NCI-H2107 (cell line): ENCODE measurements at regions not wholly inside any gene's neighbourhood (a gene's known extent, or its start where the extent isn't known, plus 50 kb on each side); places are given as distances from the start of the nearest gene placed in this dataset.
"Not testable (repeated sequence)": the region's sequence is repeated elsewhere in the genome, so short reads cannot be mapped to it uniquely, and the experiment has no call there.

Source experiments
- DNase-seq: peaks from one replicate; lab custom pipeline; 2025; lab: John Stamatoyannopoulos, UW

DNA sequence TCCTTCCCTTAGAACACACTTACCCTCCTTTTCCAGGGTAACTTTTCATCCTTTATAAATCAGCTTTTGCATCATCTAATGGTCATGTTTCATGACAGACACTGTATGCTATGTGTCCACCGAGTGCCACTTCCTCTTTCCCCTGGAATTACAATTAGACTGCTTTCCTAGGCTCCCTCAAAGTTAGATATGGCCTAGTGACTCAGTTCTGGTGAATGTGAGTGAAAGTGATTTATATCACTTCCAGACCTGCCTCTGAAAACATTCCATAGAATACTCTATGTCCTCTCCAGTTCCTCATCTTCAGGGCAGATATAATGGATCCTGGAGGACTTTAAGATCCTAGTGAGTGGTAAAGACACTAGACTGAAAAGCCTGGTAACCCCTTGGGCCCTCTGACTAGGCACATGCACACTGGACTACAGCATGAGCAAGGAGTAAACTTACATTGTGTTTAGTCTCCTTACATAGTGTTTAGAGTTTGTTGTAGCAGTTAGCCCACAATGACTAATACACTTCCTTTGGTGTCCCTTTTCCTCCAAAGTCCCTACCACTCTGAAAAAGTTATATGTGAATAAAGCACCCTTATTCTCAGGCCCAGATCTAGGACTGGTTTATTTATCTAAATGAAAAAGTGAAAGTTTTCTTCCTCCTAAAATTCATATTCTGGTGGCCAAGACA is 59.3 kb downstream of the GPR88 start:
- no peak for DNase-seq

GRCh38 chr1:100597784-100598183 is 59.8 kb downstream of the GPR88 start:
- no peak for DNase-seq

- DNase-seq, result not testable (repeated sequence)
Measured at GRCh38 chr1:100600377-100600776, 62.4 kb downstream of the GPR88 start.

DNA sequence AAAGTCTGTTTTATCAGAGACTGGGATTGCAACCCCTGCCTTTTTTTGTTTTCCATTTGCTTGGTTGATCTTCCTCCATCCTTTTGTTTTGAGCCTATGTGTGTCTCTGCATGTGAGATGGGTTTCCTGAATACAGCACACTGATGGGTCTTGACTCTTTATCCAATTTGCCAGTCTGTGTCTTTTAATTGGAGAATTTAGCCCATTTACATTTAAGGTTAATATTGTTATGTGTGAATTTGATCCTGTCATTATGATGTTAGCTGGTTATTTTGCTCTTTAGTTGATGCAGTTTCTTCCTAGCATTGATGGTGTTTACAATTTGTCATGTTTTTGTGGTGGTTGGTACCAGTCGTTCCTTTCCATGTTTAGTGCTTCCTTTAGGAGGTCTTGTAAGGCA is 64.1 kb downstream of the GPR88 start:
- not testable (repeated sequence) for DNase-seq

DNA sequence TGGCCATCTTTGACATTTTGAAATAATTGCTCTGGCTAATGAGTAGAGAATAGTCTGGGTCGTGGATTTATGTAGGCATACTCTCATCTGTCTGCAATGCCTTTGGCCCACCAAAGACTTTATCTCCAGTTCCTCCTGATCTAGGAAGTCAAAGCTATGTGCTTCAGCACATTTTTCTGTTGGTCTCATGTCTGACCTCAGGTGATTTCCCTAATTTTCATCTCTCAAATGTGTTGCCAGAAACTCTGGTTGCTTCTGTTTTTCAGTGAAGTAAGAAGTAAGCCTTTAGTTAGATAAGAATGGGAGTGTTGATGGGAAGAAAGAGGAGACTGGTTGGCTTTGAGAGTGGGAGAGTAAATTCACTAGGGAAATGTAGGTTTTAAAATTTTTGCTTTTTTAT is 66.4 kb downstream of the GPR88 start:
- DNase-seq, result no peak

GRCh38 chr1:100606438-100606837 is 68.5 kb downstream of the GPR88 start:
- peak; percentile 19 for DNase-seq

- no peak for DNase-seq
Measured at GRCh38 chr1:100607628-100608240, 69.8 kb downstream of the GPR88 start.

GRCh38 chr1:100609849-100610248 is 71.9 kb downstream of the GPR88 start:
- no peak for DNase-seq

GRCh38 chr1:100611086-100611485 is 73.1 kb downstream of the GPR88 start:
- no peak for DNase-seq

DNA sequence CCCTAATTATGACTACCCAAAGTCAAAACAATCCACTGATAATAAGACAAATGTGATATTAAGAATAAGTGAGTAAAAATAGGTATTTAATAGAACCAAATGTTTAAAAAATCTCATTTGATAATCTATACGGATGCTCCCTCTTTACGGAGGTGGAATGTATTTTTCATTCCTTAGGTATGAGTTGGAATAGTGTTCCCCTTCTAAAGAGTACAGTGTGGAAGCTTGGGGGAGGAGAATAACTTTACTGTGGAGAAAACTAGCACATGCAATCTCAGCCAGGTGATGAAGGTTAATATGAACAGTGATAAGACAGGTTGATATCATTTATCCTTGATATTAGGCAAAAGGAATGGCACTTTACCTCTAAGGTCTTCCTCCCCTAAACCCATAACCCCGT is 74.6 kb downstream of the GPR88 start:
- no peak for DNase-seq

DNA sequence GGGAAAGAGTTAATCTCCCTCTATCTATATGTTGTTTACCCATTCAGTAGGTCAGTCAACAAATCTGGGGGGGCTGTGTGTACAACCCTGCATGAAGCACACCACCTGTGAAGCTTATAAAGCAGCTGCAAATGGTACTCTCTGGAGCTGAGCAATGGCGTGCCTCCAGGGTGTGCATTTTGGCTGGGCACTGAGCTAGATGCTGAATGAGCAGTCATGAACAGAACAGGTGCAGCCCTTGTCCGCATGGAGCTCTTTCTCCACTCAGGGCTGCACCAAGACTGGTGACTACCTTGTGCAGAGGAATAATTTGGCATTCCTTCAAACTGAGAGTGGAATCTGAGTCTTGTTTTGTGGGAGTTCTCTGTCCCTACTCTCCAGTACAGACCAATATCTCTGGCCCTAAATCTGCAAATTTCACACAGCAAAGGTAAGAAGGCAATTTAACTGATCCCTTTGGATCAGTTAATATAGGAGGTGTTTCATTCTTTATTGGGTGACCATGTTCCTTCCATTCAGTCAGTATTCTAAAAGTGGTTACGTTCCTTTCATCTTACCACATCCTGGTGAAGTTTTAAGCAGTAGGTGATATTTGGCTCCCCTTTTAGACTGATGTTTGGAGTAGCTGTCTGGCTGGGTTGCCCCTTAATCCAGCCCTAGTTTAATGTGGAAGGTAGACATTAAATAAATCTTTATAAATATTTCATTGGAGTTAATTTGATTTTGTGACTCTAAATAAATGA is 76.0 kb downstream of the GPR88 start:
- no peak for DNase-seq

DNA sequence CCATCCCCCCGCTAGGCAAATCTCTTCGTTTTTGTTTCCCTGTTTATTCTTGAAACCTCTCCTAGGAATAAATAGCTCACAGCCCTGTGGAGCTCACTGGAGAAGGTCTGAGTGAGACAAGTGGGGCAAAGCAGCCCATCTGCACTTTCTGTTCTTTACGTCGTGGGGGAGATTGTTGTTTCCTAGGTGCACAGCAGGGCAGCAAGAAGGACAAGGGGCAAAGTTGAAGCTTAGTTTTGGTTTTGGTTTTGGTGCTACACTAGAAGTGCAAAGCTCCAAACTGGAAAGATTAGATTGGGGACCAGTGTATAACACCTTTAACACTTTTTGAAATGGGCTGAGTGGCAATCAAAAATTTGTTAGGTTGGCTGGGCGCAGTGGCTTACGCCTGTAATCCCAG is 76.6 kb downstream of the GPR88 start:
- DNase-seq, result no peak

GRCh38 chr1:100615686-100616085 is 77.7 kb downstream of the GPR88 start:
- no peak for DNase-seq

- no peak for DNase-seq
Measured at GRCh38 chr1:100616121-100616621, 78.2 kb downstream of the GPR88 start.

- no peak for DNase-seq
Measured at GRCh38 chr1:100622037-100622436, 84.1 kb downstream of the GPR88 start.

GRCh38 chr1:100622506-100622905 is 84.6 kb downstream of the GPR88 start:
- DNase-seq, result no peak

DNA sequence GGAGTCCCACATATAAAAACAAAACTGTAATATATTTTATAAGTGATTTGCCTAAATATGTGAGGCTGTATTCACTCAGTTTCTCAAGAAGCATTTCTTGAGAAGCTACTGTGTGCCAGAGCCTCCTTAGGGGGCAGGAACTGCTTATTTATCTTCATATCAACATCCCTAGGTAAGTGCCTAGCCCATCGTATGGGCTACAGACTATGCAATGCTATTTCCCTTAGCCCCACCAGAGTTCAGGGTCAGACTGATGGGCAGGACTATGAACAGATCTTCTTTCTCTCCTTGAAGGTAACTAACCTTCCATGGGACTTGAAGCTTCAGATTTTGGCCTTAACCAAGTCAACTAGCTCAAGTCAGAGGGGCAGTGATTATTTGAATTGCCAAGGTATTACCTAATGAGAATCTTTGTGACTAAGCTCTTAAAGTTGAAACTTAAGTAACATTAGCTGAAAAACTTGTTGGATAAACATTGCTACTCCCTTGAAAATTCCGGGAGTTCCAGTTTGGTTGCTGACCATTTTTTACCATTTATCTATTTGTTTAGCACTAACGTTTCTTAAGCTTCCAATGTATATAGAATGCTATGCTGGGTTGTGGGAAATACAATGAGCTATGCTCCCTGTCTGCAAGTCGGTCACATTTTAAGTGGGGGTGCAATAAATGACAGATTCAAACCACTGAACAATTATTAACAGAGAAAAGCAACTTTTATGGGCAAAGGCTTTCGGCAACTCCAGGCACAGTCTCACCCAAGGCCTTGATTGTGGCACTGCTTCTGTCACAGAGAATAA is 85.2 kb downstream of the GPR88 start:
- DNase-seq, result no peak

DNA sequence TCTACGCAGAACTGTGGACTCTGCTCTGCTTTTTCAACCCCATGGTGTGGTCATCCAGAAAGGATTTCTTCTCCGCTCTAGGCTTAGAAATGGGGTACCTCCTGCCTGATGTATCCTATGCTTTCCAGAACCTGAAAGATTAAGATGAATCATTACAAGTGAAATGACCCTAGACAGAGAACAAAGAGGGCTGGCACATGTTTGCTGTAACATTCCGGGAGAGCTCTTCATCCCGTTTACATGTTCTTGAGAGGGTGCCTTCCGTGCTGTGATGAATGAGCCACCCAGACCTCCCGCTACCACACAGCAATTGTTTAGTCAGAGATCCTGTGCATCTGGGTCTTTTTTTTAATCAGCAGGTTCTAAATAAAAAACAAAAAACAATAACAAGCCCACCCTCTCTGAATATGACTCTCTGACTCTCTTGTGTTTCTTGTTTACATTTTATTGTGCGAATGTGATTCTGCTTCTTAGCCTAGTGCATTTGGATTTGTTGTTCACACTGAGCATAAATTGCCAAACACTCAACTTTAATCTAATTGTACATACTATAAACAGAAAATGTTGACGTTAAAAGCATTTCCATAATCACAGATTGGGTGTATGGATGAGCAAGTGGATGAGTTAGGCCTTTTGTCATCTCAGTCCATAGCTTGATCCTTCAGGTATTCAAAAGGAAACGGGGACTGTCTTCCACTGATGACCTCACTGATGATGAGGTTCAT is 87.1 kb downstream of the GPR88 start:
- no peak for DNase-seq

DNA sequence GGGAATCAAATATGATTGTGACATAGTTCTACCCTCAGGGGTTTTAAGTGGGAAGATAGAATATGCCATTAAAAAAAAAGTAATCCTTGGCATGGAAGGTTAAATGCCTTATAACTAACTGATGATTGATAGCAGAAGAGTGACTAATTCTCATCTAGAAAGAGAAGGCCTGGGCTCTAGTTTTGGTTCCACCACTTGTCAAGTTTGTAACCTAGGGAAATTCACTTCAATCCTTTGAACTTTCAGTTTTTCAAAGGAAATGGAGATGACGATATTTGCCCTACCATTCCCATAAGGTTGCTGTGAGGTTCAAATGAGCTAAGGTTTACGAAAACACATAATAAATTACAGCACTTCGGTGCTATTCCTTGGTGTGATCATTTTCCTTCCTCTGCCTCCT is 88.5 kb downstream of the GPR88 start:
- no peak for DNase-seq

DNA sequence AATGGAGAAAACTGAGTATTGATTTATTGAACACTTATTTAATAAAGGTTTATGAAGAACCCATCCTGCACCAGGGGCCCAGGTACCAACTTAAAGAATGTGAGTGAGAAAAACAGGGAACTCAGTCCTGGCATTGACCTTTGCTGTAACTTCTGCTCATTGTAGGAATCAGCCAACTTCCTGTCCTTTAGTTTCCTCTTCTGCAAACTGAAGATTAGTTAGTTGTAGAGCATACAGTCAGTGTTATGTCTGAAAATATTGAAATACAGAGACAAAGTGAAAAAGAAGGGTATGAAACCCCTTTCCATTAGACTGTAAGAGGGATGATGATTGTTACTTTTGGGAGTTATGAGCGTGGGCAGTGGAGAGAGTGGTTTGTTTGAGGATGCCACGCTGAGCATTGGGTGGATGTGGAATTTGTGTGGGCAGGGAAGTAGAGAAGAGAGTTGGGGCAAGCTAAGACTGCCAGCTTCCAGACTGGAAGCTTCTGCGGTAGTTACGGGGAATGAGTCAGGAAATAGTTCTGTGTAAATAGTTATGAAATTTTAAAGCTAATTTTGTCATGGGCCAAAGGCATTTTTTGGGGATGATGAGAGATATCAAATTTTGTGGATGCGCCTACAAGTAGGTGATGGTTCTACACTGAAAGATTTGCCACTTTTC is 89.2 kb downstream of the GPR88 start:
- no peak for DNase-seq

DNA sequence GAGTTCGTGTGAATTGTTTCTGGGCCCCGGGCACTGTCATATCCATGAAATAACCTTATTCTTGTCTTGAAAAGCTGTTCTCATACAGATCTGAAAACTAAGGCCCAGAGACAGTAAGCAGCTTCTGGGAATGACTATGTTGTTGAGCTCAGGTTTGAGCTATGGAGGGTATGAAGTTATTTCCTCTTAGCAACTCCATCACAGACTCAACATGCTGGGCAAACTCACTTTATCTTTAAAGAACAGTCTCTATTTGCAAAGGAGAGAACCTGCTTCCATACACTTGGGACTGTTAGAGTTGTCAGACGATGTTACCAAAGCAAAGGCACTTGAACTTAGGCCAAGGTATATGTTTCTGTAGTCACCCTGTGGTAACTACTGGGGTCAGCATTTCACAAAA is 90.0 kb downstream of the GPR88 start:
- DNase-seq, result no peak
